ENCODE measurements at regions not wholly inside any gene's neighbourhood (a gene's known extent, or its start where the extent isn't known, plus 50 kb on each side); places are given as distances from the start of the nearest gene placed in this dataset.

GRCh38 chr14:82113710-82114109 lies 580.1 kb upstream of the SEL1L start:
- Histone ChIP-seq H3K36me3 (ENCODE audit: control insufficient read depth in 2 of 2, extremely low read depth in 1 of 2, insufficient read depth in 2 of 2, low read length in 2 of 2) (no peaks in the 10 kb centered on the region), H3K27me3 (ENCODE audit: control insufficient read depth in 2 of 2, insufficient read depth in 2 of 2, low read length in 2 of 2) (no peaks in the 10 kb centered on the region), H3K4me3 (replicated peaks in 1 of 3; ENCODE audit: insufficient read depth in 1 of 3, low read depth in 1 of 3, low read length in 3 of 3) (no peak overlapping the region), H3K79me2 (ENCODE audit: control insufficient read depth, insufficient read depth, low read length) (no peaks in the 10 kb centered on the region), H3K4me2 (ENCODE audit: insufficient read depth, low read length) (no peak overlapping the region), H2AFZ (ENCODE audit: low read depth, low read length) (no peak overlapping the region), H4K20me1 (replicated peaks; ENCODE audit: control insufficient read depth, extremely low read depth, insufficient read depth, low read length) (no peaks in the 10 kb centered on the region), H3K9me3 (replicated peaks; ENCODE audit: control insufficient read depth, insufficient read depth, low read length) (peaks cover 2% of the 10 kb centered on the region), H3K4me1 (ENCODE audit: control insufficient read depth, extremely low read depth, insufficient read depth, low read length) (no peaks in the 10 kb centered on the region), H3K9ac (replicated peaks; ENCODE audit: extremely low read depth, insufficient read depth, low read length) (no peak overlapping the region), H3K9me1 (replicated peaks; ENCODE audit: control insufficient read depth, extremely low read depth, insufficient read depth, low read length) (no peaks in the 10 kb centered on the region), H3K27ac (ENCODE audit: insufficient read depth, low read depth, low read length) (no peak overlapping the region)
- dilution Hi-C loops (cut with MboI; ENCODE audit: extremely low pct_ligation_motif_present, low sequenced_read_pairs) (no loop called here), intact Hi-C loops (cut with micrococcal nuclease) (no loop called here)
- POLR2A ChIA-PET = no interaction called here
- BruUV-seq (replicated peaks) = no TSS peak
- TF ChIP-seq MAX (IDR thresholded peaks at IDR 0.05; ENCODE audit: insufficient read depth, insufficient read length) = no peak
- TF ChIP-seq POLR2AphosphoS5 (IDR thresholded peaks at IDR 0.05; ENCODE audit: insufficient read depth, low read depth, low read length) = no peak
- DNase-seq (ENCODE audit: low read depth, low spot score) (no peak), FAIRE-seq (no peak)
- CTCF ChIA-PET = no interaction called here

GRCh38 chr14:82116721-82117120 lies 583.1 kb upstream of the SEL1L start:
- CTCF ChIA-PET = no interaction called here

More at GRCh38 chr14:82116721-82117120, 583.1 kb upstream of the SEL1L start:
- Histone ChIP-seq H3K27me3 (ENCODE audit: control insufficient read depth in 2 of 2, insufficient read depth in 2 of 2, low read length in 2 of 2) (no peaks in the 10 kb centered on the region), H3K9me1 (replicated peaks; ENCODE audit: control insufficient read depth, extremely low read depth, insufficient read depth, low read length) (no peaks in the 10 kb centered on the region), H4K20me1 (replicated peaks; ENCODE audit: control insufficient read depth, extremely low read depth, insufficient read depth, low read length) (no peaks in the 10 kb centered on the region), H3K27ac (ENCODE audit: insufficient read depth, low read depth, low read length) (no peak overlapping the region), H2AFZ (ENCODE audit: low read depth, low read length) (no peak overlapping the region), H3K4me3 (replicated peaks in 1 of 3; ENCODE audit: insufficient read depth in 1 of 3, low read depth in 1 of 3, low read length in 3 of 3) (no peak overlapping the region), H3K79me2 (ENCODE audit: control insufficient read depth, insufficient read depth, low read length) (no peaks in the 10 kb centered on the region), H3K4me1 (ENCODE audit: control insufficient read depth, extremely low read depth, insufficient read depth, low read length) (no peaks in the 10 kb centered on the region), H3K4me2 (ENCODE audit: insufficient read depth, low read length) (no peak overlapping the region), H3K36me3 (ENCODE audit: control insufficient read depth in 2 of 2, extremely low read depth in 1 of 2, insufficient read depth in 2 of 2, low read length in 2 of 2) (no peaks in the 10 kb centered on the region), H3K9ac (replicated peaks; ENCODE audit: extremely low read depth, insufficient read depth, low read length) (no peak overlapping the region), H3K9me3 (replicated peaks; ENCODE audit: control insufficient read depth, insufficient read depth, low read length) (peaks cover 4% of the 10 kb centered on the region)
- TF ChIP-seq EZH2 (IDR thresholded peaks at IDR 0.05; ENCODE audit: borderline replicate concordance, low read depth, low read length, severe bottlenecking) (no peak), CTCF (IDR thresholded peaks at IDR 0.05; ENCODE audit: extremely low read depth in 1 of 2, insufficient read depth in 1 of 2, low read depth in 1 of 2, low read length in 2 of 2) (no peak), MAX (IDR thresholded peaks at IDR 0.05; ENCODE audit: insufficient read depth, insufficient read length) (no peak), MYC (IDR thresholded peaks at IDR 0.05; ENCODE audit: low read depth, low read length) (no peak), JUN (IDR thresholded peaks at IDR 0.05; ENCODE audit: borderline replicate concordance, insufficient read depth, insufficient read length, low read depth) (no peak), POLR2AphosphoS5 (IDR thresholded peaks at IDR 0.05; ENCODE audit: insufficient read depth, low read depth, low read length) (no peak), POLR2A (IDR thresholded peaks at IDR 0.05; ENCODE audit: low read depth, low read length) (no peak), FOS (IDR thresholded peaks at IDR 0.05; ENCODE audit: borderline replicate concordance, insufficient read depth, low read length) (no peak), GATA2 (IDR thresholded peaks at IDR 0.05; ENCODE audit: insufficient read depth, insufficient read length, low read depth, low read length) (no peak)
- intact Hi-C loops (cut with micrococcal nuclease) = no loop called here
- dilution Hi-C loops (cut with MboI; ENCODE audit: extremely low pct_ligation_motif_present, low sequenced_read_pairs) = no loop called here
- no TSS peak for BruUV-seq (replicated peaks)
- DNase-seq (ENCODE audit: low read depth, low spot score) (no peak), FAIRE-seq (no peak)
- POLR2A ChIA-PET = no interaction called here
